OCI-LY3 (cell line): ENCODE measurements at regions not wholly inside any gene's neighbourhood (a gene's known extent, or its start where the extent isn't known, plus 50 kb on each side); places are given as distances from the start of the nearest gene placed in this dataset.

Source experiments
- H2AFZ ChIP-seq: fragments of 200-600, 300-600 bp; shearing (Covaris generic); 2 replicates; pipeline ENCODE4 v1.6.0; 2014; ENCODE audit warnings: antibody characterized with exemption, low read depth, low read length
- H3K27ac ChIP-seq: fragments of 200-600, 300-600 bp; sonication (generic); 2 replicates; pipeline ENCODE4 v1.5.1; 2014; ENCODE audit warnings: mild to moderate bottlenecking, low read length, moderate library complexity, mixed read lengths
- H3K27me3 ChIP-seq: fragments of 200-600, 300-600 bp; sonication (generic); 2 replicates; pipeline ENCODE4 v1.6.1; 2014; ENCODE audit warnings: low read depth, low read length, mixed read lengths
- H3K36me3 ChIP-seq: fragments of 200-600, 300-600 bp; sonication (generic); replicated peaks from 2 replicates; pipeline ENCODE3; 2014; ENCODE audit warnings: low read depth, low read length, mixed read lengths
- H3K4me1 ChIP-seq: fragments of 300-600, 200-600 bp; sonication (generic); 2 replicates; pipeline ENCODE4 v1.6.1; 2014; ENCODE audit warnings: low read length, mixed read lengths
- H3K4me2 ChIP-seq: fragments of 200-600, 300-600 bp; sonication (generic); 2 replicates; pipeline ENCODE4 v1.6.1; 2014; ENCODE audit warnings: low read length, mixed read lengths
- H3K4me3 ChIP-seq: fragments of 300-600, 200-600 bp; sonication (generic); 2 replicates; pipeline ENCODE4 v1.5.1; 2014; ENCODE audit warnings: antibody characterized with exemption, mild to moderate bottlenecking, low read length, moderate library complexity
- H3K79me2 ChIP-seq: fragments of 300-600, 200-600 bp; shearing (Covaris generic); 2 replicates; pipeline ENCODE4 v1.6.1; 2014; ENCODE audit warnings: mild to moderate bottlenecking, low read length, mixed read lengths
- H3K9ac ChIP-seq: fragments of 300-600, 200-600 bp; shearing (Covaris generic); 2 replicates; pipeline ENCODE4 v1.6.0; 2014; ENCODE audit warnings: mild to moderate bottlenecking, low read length, moderate library complexity
- H3K9me3 ChIP-seq: fragments of 200-600, 300-600 bp; shearing (Covaris generic); 2 replicates; pipeline ENCODE4 v1.6.1; 2014; ENCODE audit warnings: low read length, mixed read lengths; ENCODE audit not compliant: insufficient read depth
- H4K20me1 ChIP-seq: fragments of 200-600, 300-600 bp; sonication (generic); 2 replicates; pipeline ENCODE4 v1.6.1; 2016; ENCODE audit warnings: low read length, mixed read lengths; ENCODE audit not compliant: insufficient read depth
- CTCF ChIP-seq: fragments of 200-600, 300-600 bp; sonication (generic); IDR thresholded peaks from 2 replicates; pipeline ENCODE4 v1.5.1; 2014; ENCODE audit warnings: antibody characterized with exemption, low read length, low read depth
- EZH2phosphoT487 ChIP-seq: fragments of 200-600 bp; shearing (Covaris generic); IDR thresholded peaks from 2 replicates; pipeline ENCODE4 v1.6.1; 2018; ENCODE audit warnings: antibody characterized with exemption, mixed run types, low read depth

DNA sequence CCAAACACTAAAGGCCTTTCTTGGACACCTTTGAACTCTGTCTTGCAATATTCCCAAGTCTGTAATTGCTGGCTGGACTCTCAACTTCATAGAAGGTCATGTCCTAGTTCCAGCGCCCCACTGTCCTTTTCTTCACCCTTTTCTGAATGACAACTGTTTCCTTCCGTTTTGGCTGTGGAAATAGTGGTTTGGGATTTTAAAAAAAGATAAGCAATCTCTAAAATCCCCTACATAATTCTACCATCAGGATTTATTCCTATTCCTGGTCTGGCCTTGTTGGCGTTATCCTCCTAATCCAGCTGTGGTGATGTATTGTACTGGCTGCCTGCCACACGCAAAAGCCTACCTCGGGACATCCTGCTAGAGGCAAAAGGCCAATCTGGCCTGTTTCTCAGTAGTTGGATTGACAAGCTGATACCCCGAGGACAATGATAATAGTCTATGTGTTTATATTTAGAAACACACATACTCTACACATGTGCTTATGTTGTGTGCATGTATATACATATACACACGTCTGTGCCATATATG, 440.3 kb upstream of the DPH6 start:
- Histone ChIP-seq H3K4me1 (no peaks in the 10 kb centered on the region), H2AFZ (no peak overlapping the region), H3K9ac (no peak overlapping the region), H3K9me3 (no peaks in the 10 kb centered on the region), H3K4me2 (no peak overlapping the region), H3K79me2 (no peaks in the 10 kb centered on the region), H3K36me3 (no peaks in the 10 kb centered on the region), H3K4me3 (no peak overlapping the region), H3K27me3 (no peaks in the 10 kb centered on the region), H3K27ac (no peak overlapping the region), H4K20me1 (no peaks in the 10 kb centered on the region)
- TF ChIP-seq EZH2phosphoT487 = no peak
- TF ChIP-seq CTCF = no peak

DNA sequence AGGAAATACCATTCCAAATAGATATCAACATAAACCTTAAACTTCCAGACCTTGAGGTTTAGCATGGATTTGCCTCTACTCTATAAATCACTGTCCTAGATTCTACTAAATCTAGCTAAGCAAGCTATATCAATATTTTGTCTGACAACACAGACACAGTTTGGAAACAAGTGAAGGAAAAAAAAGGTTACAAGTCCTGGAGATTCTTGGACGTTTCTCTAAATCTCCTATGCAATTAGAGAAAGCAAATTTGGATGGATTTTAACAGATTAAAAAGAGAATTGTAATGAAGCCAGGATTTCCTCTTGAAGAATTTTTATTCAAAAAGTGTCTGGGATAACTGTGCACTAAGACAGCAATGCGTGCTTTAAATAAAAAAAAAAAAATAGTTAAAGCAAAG, 441.1 kb upstream of the DPH6 start:
- H4K20me1 ChIP-seq = no peaks in the 10 kb centered on the region
- H2AFZ ChIP-seq = no peak overlapping the region
- no peaks in the 10 kb centered on the region for H3K4me1 ChIP-seq
- H3K4me2 ChIP-seq = no peak overlapping the region
- H3K79me2 ChIP-seq = no peaks in the 10 kb centered on the region
- no peak overlapping the region for H3K9ac ChIP-seq
- H3K27me3 ChIP-seq = no peaks in the 10 kb centered on the region
- H3K27ac ChIP-seq = no peak overlapping the region
- H3K9me3 ChIP-seq = no peaks in the 10 kb centered on the region
- no peaks in the 10 kb centered on the region for H3K36me3 ChIP-seq
- H3K4me3 ChIP-seq = no peak overlapping the region
- TF ChIP-seq EZH2phosphoT487 = no peak
- no peak for TF ChIP-seq CTCF

- Histone ChIP-seq H2AFZ (no peak overlapping the region), H4K20me1 (no peaks in the 10 kb centered on the region), H3K27me3 (no peaks in the 10 kb centered on the region), H3K4me3 (no peak overlapping the region), H3K4me1 (no peaks in the 10 kb centered on the region), H3K79me2 (no peaks in the 10 kb centered on the region), H3K9me3 (no peaks in the 10 kb centered on the region), H3K27ac (no peak overlapping the region), H3K9ac (no peak overlapping the region), H3K36me3 (no peaks in the 10 kb centered on the region), H3K4me2 (no peak overlapping the region)
- TF ChIP-seq CTCF (no peak), EZH2phosphoT487 (no peak)
Measured at GRCh38 chr15:35991386-35991785, 445.4 kb upstream of the DPH6 start.

DNA sequence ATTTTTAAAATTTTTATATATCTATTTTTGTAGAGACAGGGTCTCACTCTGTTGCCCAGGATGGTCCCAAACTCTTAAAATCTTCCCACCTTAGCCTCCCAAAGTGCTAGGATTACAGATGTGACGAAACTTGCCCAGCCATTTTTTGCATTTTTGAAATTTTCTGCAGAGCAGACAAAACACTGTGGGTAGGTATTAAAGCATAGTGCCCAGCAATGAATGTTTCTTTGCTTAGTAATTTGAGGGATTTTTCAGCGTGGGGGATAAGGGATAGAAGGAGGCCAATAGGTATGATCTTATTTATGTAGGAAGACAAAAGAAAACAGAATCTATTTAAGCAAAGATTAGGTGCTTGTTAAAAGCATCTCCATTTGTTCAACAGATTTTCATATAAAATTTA, 446.8 kb upstream of the DPH6 start:
- Histone ChIP-seq H3K79me2 (no peaks in the 10 kb centered on the region), H4K20me1 (no peaks in the 10 kb centered on the region), H3K4me3 (no peak overlapping the region), H3K4me1 (no peaks in the 10 kb centered on the region), H3K27me3 (no peaks in the 10 kb centered on the region), H3K9ac (no peak overlapping the region), H3K27ac (no peak overlapping the region), H2AFZ (no peak overlapping the region), H3K36me3 (no peaks in the 10 kb centered on the region), H3K4me2 (no peak overlapping the region), H3K9me3 (no peaks in the 10 kb centered on the region)
- TF ChIP-seq CTCF (no peak), EZH2phosphoT487 (no peak)
